ENCODE measurements at regions not wholly inside any gene's neighbourhood (a gene's known extent, or its start where the extent isn't known, plus 50 kb on each side); places are given as distances from the start of the nearest gene placed in this dataset.

- Histone ChIP-seq H3K4me1 (ENCODE audit: insufficient read depth, poor library complexity, severe bottlenecking) (no peaks in the 10 kb centered on the region), H3K27ac (ENCODE audit: poor library complexity, severe bottlenecking) (no peak overlapping the region), H3K9me3 (ENCODE audit: severe bottlenecking) (no peaks in the 10 kb centered on the region), H3K27me3 (ENCODE audit: insufficient read depth, poor library complexity, severe bottlenecking) (peaks cover 14% of the 10 kb centered on the region), H3K36me3 (ENCODE audit: low read depth) (no peaks in the 10 kb centered on the region), H3K4me3 (ENCODE audit: severe bottlenecking) (no peak overlapping the region)
- DNase-seq (ENCODE audit: low spot score) (no peak), ATAC-seq (ENCODE audit: low read depth) (no peak)
- no peak for TF ChIP-seq CTCF (IDR thresholded peaks at IDR 0.05; ENCODE audit: poor library complexity, severe bottlenecking)
These were observed 97.2 kb downstream of the TRIM36 start for GRCh38 chr5:115072266-115073064.

DNA sequence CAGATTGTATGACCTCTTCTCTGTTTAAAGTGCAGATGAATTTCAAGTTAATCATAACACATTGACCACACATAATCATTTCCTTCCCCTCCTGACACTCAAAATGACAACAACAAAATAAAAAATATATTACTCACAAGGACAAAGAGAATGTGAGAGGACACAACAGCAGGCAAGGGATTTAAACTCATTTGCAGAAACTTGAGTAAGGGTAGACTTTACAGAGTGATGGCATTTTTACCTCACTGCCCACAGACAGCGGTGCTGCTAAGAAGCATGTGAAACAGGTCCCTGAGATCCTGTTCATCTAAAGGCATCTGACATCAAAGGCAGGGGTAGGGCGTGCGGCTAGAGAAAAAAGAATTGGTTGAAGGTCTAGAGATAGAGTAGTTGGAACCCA lies 99.0 kb downstream of the TRIM36 start:
- no peak overlapping the region for H3K4me3 ChIP-seq (ENCODE audit: severe bottlenecking)
- H3K9me3 ChIP-seq (ENCODE audit: severe bottlenecking), result no peaks in the 10 kb centered on the region
- no peak overlapping the region for H3K27ac ChIP-seq (ENCODE audit: poor library complexity, severe bottlenecking)
- DNase-seq (ENCODE audit: low spot score), result no peak
- H3K4me1 ChIP-seq (ENCODE audit: insufficient read depth, poor library complexity, severe bottlenecking), result no peaks in the 10 kb centered on the region
- peaks cover 14% of the 10 kb centered on the region for H3K27me3 ChIP-seq (ENCODE audit: insufficient read depth, poor library complexity, severe bottlenecking)
- H3K36me3 ChIP-seq (ENCODE audit: low read depth), result no peaks in the 10 kb centered on the region
- no peak for TF ChIP-seq CTCF (IDR thresholded peaks at IDR 0.05; ENCODE audit: poor library complexity, severe bottlenecking)
- no peak for ATAC-seq (ENCODE audit: low read depth)

DNA sequence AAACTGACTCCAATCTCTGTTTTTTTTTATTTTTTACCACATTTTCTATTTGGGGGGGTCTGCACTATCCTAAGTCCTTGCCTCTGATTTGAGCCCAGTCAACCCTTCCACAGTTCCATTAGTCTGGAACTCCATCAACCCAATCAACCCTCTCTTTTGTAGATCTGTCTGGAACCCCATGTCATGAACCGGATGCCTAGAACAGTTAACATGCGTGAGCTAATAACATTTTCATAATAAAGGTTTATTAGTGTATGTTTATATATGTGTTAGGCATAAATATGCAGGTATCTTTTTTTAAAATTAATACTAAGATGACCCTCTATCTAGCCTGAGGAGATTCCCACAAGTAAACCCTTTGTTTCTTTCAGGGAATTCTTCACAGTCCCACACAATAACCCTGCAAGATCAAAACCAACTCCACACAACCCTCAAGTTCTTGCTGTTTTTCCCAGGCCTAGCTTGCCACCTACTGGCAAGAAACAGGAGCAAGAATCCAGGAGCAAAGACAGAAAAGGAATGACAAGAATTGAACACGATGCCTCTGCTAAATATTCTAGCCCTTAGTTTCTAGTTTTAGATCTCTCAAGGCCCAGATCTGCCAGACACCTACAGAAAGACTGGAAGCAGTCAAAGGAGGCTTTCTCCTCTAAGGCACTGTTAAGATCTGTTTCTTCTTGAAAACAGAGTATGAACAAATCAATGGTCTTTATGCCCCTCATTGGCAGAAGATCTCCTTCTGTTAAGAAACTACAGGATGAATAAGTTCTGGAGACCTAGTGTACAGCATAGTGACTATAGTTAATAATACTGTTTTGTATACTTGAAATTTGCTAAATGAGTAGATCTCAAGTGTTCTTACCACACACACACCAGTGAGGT lies 100.4 kb downstream of the TRIM36 start:
- H3K27me3 ChIP-seq (ENCODE audit: insufficient read depth, poor library complexity, severe bottlenecking), result peaks cover 14% of the 10 kb centered on the region
- peak; percentile 44; the same call in 1 of the 3 replicates for ATAC-seq (ENCODE audit: low read depth)
- H3K4me3 ChIP-seq (ENCODE audit: severe bottlenecking), result no peak overlapping the region
- H3K9me3 ChIP-seq (ENCODE audit: severe bottlenecking), result no peaks in the 10 kb centered on the region
- H3K27ac ChIP-seq (ENCODE audit: poor library complexity, severe bottlenecking), result no peak overlapping the region
- H3K36me3 ChIP-seq (ENCODE audit: low read depth), result no peaks in the 10 kb centered on the region
- no peak for DNase-seq (ENCODE audit: low spot score)
- TF ChIP-seq CTCF (IDR thresholded peaks at IDR 0.05; ENCODE audit: poor library complexity, severe bottlenecking), result peak; percentile 80
- H3K4me1 ChIP-seq (ENCODE audit: insufficient read depth, poor library complexity, severe bottlenecking), result no peaks in the 10 kb centered on the region

GRCh38 chr5:115068239-115069086 lies 101.2 kb downstream of the TRIM36 start:
- ATAC-seq (ENCODE audit: low read depth) (peak; percentile 41; the same call in 1 of the 3 replicates), DNase-seq (ENCODE audit: low spot score) (no peak)
- H3K36me3 ChIP-seq (ENCODE audit: low read depth), result no peaks in the 10 kb centered on the region
- H3K4me1 ChIP-seq (ENCODE audit: insufficient read depth, poor library complexity, severe bottlenecking), result no peaks in the 10 kb centered on the region
- TF ChIP-seq CTCF (IDR thresholded peaks at IDR 0.05; ENCODE audit: poor library complexity, severe bottlenecking), result no peak
- no peak overlapping the region for H3K4me3 ChIP-seq (ENCODE audit: severe bottlenecking)
- H3K27ac ChIP-seq (ENCODE audit: poor library complexity, severe bottlenecking), result no peak overlapping the region
- H3K9me3 ChIP-seq (ENCODE audit: severe bottlenecking), result no peaks in the 10 kb centered on the region
- peaks cover 7% of the 10 kb centered on the region for H3K27me3 ChIP-seq (ENCODE audit: insufficient read depth, poor library complexity, severe bottlenecking)

Data from RWPE2 (cell line).